ENCODE measurements at regions not wholly inside any gene's neighbourhood (a gene's known extent, or its start where the extent isn't known, plus 50 kb on each side); places are given as distances from the start of the nearest gene placed in this dataset.

DNA sequence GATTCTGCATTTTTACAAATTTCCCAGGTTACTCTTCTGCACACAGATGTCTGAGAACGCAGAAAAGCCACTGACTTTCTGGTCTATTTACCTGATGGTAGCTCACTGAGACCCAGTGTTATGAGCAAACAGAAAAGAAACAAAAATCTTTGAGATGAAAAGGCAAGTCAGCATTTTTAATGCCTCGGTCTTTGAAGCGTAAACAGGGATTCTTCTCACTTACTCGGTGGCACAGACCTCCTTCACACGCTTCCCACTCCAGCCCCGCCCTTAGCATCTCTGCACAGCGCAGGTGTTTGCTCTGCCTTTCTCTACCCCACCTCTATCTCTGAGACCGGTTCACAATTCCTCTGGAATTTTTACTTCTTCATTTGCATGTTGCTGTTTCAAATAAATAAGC lies 195.0 kb upstream of the IRX1 start:
- TF ChIP-seq L3MBTL2 (conservative IDR thresholded peaks at IDR 0.05), result no peak
- TF ChIP-seq ARNT (IDR thresholded peaks at IDR 0.05), result no peak
- no peak for TF ChIP-seq ELF4 (IDR thresholded peaks at IDR 0.05)
- no peak for TF ChIP-seq FOXK2 (IDR thresholded peaks at IDR 0.05)
- TF ChIP-seq SP1 (IDR thresholded peaks at IDR 0.05), result no peak
- no peak for TF ChIP-seq CTBP1 (IDR thresholded peaks at IDR 0.05; ENCODE audit: borderline replicate concordance)
- no peak for TF ChIP-seq NFRKB (IDR thresholded peaks at IDR 0.05)
- no peak for DNase-seq (ENCODE audit: extremely low spot score)
- POLR2A ChIA-PET, result no interaction called here
- CTCF ChIA-PET, result no interaction called here

DNA sequence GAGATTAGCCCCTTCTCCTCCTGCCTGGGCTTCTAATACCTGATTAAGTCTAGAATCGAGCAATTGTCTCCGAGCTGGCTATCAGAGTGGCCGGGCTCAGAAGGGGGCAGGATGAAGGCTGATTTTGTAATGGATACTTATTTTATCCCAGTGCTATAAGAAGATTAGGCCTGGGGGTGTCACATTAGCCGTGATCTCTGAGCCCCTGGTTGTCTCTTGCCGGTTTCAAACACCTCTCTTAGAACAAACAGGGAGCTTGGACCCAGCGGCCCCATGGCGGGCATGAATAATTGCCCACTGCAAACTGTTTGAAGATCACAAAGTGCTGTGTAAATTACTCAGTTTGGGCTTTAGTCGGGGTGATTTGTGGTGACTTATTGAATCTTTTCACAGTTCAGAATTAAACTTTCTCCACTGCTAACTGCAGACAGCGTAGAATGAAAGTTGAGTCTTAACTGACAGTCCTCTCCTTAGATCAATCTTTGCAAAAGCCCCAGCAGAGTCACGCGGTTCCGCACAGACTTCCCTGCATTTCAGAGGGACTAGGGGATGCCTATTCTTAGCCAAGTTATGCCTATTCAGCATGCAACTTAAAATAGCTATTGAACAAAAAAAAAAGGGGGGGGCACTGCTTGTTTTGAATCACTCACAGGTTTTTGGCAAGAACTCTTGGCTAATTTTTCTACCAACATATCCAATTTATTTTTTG lies 200.6 kb upstream of the IRX1 start:
- POLR2A ChIA-PET, result no interaction called here
- CTCF ChIA-PET, result no interaction called here
- no peak for DNase-seq (ENCODE audit: extremely low spot score)
- TF ChIP-seq FOXK2 (IDR thresholded peaks at IDR 0.05) (no peak), L3MBTL2 (conservative IDR thresholded peaks at IDR 0.05) (no peak), BHLHE40 (IDR thresholded peaks at IDR 0.05; ENCODE audit: borderline replicate concordance) (no peak)

DNA sequence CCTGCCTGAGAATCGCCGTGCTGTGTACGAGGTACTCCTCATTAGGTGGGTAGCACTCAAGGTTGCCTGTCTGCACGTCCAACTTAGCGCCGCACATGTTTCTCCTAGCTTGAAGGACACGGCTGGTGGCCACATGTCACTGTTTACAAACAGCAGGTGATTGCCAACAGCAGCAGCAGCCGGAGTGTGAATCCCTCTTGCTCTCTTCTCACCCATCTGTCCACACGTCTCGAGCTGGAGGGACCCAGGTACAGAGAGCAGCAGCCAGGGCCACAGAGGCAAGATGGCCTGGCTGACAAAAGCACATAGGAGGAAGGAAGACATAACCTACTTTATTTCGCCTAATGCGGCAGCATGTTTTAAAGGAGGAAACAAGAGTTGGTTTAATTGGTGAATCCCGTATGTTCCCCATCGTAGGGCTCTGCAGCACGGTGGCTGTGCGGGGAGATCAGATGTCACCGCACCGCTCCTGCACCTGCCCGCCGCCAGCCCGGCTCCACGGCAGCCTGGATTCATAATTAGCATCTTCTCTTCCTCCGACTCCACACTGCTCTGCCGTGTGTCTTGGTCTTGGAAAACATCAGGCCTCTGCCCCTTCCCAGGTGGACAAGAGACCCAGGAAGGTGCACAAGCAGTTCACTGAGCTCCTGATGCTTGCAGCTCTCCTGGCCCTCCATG lies 201.6 kb upstream of the IRX1 start:
- DNase-seq (ENCODE audit: extremely low spot score), result no peak
- ChIA-PET CTCF (no interaction called here), POLR2A (no interaction called here)
- TF ChIP-seq LEF1 (IDR thresholded peaks at IDR 0.05; ENCODE audit: borderline replicate concordance) (no peak), ELF4 (IDR thresholded peaks at IDR 0.05) (no peak), FOXA1 (IDR thresholded peaks at IDR 0.05) (no peak), ARNT (IDR thresholded peaks at IDR 0.05) (no peak), ZNF384 (IDR thresholded peaks at IDR 0.05) (no peak), BHLHE40 (IDR thresholded peaks at IDR 0.05; ENCODE audit: borderline replicate concordance) (no peak), SUZ12 (IDR thresholded peaks at IDR 0.05) (no peak), L3MBTL2 (conservative IDR thresholded peaks at IDR 0.05) (no peak), HDGF (IDR thresholded peaks at IDR 0.05; ENCODE audit: borderline replicate concordance) (no peak), TARDBP (IDR thresholded peaks at IDR 0.05) (no peak), FOXM1 (IDR thresholded peaks at IDR 0.05; ENCODE audit: borderline replicate concordance) (no peak), SP1 (IDR thresholded peaks at IDR 0.05) (no peak), CTBP1 (IDR thresholded peaks at IDR 0.05; ENCODE audit: borderline replicate concordance) (no peak), FOXK2 (IDR thresholded peaks at IDR 0.05) (no peak), NFRKB (IDR thresholded peaks at IDR 0.05) (no peak)
- TF ChIP-seq, protein P1, sequence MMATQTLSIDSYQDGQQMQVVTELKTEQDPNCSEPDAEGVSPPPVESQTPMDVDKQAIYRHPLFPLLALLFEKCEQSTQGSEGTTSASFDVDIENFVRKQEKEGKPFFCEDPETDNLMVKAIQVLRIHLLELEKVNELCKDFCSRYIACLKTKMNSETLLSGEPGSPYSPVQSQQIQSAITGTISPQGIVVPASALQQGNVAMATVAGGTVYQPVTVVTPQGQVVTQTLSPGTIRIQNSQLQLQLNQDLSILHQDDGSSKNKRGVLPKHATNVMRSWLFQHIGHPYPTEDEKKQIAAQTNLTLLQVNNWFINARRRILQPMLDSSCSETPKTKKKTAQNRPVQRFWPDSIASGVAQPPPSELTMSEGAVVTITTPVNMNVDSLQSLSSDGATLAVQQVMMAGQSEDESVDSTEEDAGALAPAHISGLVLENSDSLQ (IDR thresholded peaks at IDR 0.05), result no peak

DNA sequence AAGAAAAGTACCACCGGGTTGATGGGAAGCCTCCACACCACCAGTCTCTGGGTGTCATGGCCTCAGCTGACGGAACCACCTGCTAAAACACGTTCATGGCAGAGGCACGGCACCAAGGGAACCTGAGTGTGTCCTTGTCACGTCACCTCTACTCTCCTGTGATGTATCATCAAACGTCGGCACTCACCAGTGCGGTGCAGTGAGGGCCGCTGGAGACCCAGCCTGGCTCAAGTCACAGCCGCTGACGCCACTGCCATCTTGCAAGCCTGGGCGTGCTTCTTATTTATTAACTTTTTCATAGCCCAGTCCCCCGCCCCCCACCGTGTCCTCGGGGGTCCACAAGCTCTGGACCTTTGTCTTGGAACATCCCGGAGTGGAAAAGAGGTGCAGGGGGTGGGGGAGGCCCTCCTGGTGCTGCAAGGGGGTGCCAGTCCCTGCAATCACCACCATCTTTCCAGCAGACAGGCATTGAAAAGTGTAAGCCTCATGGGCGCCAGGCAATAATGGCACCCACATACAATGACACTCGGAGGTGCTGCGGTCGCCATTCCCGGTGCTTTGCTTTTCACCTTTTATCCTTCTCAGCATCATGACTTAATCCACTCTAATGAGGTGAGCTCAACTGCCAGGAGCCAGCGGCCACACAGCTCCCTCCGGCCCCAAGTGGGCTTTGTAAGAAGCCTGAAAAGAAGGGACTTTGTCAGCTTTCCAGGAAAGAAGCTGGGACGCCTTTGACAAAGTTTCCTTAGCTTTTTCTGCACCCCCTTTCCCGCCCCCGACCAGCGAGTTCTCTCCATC lies 202.3 kb upstream of the IRX1 start:
- CTCF ChIA-PET, result no interaction called here
- no peak for TF ChIP-seq CTBP1 (IDR thresholded peaks at IDR 0.05; ENCODE audit: borderline replicate concordance)
- TF ChIP-seq FOXK2 (IDR thresholded peaks at IDR 0.05), result no peak
- no peak for TF ChIP-seq FOXM1 (IDR thresholded peaks at IDR 0.05; ENCODE audit: borderline replicate concordance)
- TF ChIP-seq ELF4 (IDR thresholded peaks at IDR 0.05), result no peak
- no peak for TF ChIP-seq L3MBTL2 (conservative IDR thresholded peaks at IDR 0.05)
- no peak for TF ChIP-seq ZNF384 (IDR thresholded peaks at IDR 0.05)
- no peak for TF ChIP-seq FOXA1 (IDR thresholded peaks at IDR 0.05)
- no peak for TF ChIP-seq TARDBP (IDR thresholded peaks at IDR 0.05)
- TF ChIP-seq SP1 (IDR thresholded peaks at IDR 0.05), result no peak
- no peak for TF ChIP-seq HDGF (IDR thresholded peaks at IDR 0.05; ENCODE audit: borderline replicate concordance)
- TF ChIP-seq LEF1 (IDR thresholded peaks at IDR 0.05; ENCODE audit: borderline replicate concordance), result no peak
- TF ChIP-seq ARNT (IDR thresholded peaks at IDR 0.05), result no peak
- TF ChIP-seq NFRKB (IDR thresholded peaks at IDR 0.05), result no peak

DNA sequence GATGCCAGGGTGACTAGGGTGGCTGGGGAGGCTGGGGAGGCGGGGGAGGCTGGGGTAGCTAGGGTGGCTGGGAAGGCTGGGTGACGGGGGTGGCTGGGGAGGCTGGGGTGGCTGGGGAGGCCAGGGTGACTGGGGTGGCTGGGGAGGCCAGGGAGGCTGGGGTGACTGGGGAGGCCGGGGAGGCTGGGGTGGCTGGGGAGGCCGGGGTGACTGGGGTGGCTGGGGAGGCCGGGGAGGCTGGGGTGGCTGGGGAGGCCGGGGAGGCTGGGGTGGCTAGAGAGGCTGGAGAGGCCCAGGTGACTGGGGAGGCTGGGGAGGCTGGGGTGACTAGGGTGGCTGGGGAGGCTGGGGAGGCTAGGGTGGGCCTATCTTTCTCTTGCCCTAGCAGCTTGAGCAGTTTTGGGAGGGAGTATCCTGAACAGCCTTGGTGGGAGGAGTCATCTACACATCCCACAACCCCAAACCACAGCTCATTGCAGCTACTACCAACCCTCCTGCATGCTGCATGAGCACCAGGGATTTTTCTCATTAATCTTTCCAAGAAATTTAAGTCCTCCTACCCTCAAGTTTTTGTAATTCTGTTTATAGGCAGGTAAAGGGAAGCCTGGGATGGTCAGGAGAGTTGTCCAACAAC lies 203.2 kb upstream of the IRX1 start:
- no peak for DNase-seq (ENCODE audit: extremely low spot score)
- no peak for TF ChIP-seq BHLHE40 (IDR thresholded peaks at IDR 0.05; ENCODE audit: borderline replicate concordance)
- TF ChIP-seq ELF4 (IDR thresholded peaks at IDR 0.05), result no peak
- TF ChIP-seq NFRKB (IDR thresholded peaks at IDR 0.05), result no peak
- TF ChIP-seq, protein P1 (IDR thresholded peaks at IDR 0.05), result no peak
- no peak for TF ChIP-seq FOXM1 (IDR thresholded peaks at IDR 0.05; ENCODE audit: borderline replicate concordance)
- TF ChIP-seq LEF1 (IDR thresholded peaks at IDR 0.05; ENCODE audit: borderline replicate concordance), result no peak
- no peak for TF ChIP-seq ZNF384 (IDR thresholded peaks at IDR 0.05)
- ChIA-PET CTCF (no interaction called here), POLR2A (interaction anchor here (0.6 kb wide), 1 partner anchor 79 kb away, joined by 3 read pairs; no protein-coding TSS in a partner anchor)

More for the DNA sequence above, 202.3 kb upstream of the IRX1 start:
- POLR2A ChIA-PET, result interaction anchor here (0.6 kb wide), 1 partner anchor 78 kb away, joined by 3 read pairs; no protein-coding TSS in a partner anchor
- DNase-seq (ENCODE audit: extremely low spot score), result no peak

DNA sequence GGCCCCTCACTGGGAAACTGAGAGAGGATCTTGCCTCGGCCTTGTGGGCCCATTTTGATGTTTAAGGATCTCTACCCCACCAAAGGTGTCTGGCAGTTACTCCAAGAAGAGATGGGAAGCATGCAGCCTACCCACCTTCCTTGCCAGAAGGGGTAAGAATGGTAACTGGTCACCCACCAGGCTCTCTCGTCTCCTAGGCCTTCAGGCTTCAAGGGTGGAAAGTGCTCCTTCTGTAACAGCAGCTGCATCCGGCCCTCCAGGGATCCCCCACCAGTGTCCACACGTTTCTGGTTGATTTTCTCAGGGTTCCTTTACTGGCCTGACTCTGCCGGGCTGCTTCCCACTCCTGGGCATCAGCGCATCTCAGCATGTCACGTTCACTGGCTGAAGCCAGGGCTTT lies 204.4 kb upstream of the IRX1 start:
- DNase-seq (ENCODE audit: extremely low spot score), result no peak
- POLR2A ChIA-PET, result no interaction called here
- CTCF ChIA-PET, result no interaction called here
- TF ChIP-seq, protein P1 (IDR thresholded peaks at IDR 0.05), result no peak
- no peak for TF ChIP-seq CTBP1 (IDR thresholded peaks at IDR 0.05; ENCODE audit: borderline replicate concordance)
- no peak for TF ChIP-seq HDGF (IDR thresholded peaks at IDR 0.05; ENCODE audit: borderline replicate concordance)
- TF ChIP-seq L3MBTL2 (conservative IDR thresholded peaks at IDR 0.05), result no peak
- no peak for TF ChIP-seq ZNF384 (IDR thresholded peaks at IDR 0.05)
- no peak for TF ChIP-seq FOXK2 (IDR thresholded peaks at IDR 0.05)
- TF ChIP-seq FOXA1 (IDR thresholded peaks at IDR 0.05), result no peak
- TF ChIP-seq SP1 (IDR thresholded peaks at IDR 0.05), result no peak
- TF ChIP-seq ELF4 (IDR thresholded peaks at IDR 0.05), result no peak
- TF ChIP-seq TARDBP (IDR thresholded peaks at IDR 0.05), result no peak
- no peak for TF ChIP-seq ARNT (IDR thresholded peaks at IDR 0.05)
- no peak for TF ChIP-seq FOXM1 (IDR thresholded peaks at IDR 0.05; ENCODE audit: borderline replicate concordance)
- TF ChIP-seq BHLHE40 (IDR thresholded peaks at IDR 0.05; ENCODE audit: borderline replicate concordance), result no peak
- TF ChIP-seq NFRKB (IDR thresholded peaks at IDR 0.05), result no peak
- no peak for TF ChIP-seq SUZ12 (IDR thresholded peaks at IDR 0.05)
- no peak for TF ChIP-seq LEF1 (IDR thresholded peaks at IDR 0.05; ENCODE audit: borderline replicate concordance)

Data from HEK293T (cell line).